ENCODE measurements at regions not wholly inside any gene's neighbourhood (a gene's known extent, or its start where the extent isn't known, plus 50 kb on each side); places are given as distances from the start of the nearest gene placed in this dataset.
"Not testable (repeated sequence)": the region's sequence is repeated elsewhere in the genome, so short reads cannot be mapped to it uniquely, and the experiment has no call there.

DNA sequence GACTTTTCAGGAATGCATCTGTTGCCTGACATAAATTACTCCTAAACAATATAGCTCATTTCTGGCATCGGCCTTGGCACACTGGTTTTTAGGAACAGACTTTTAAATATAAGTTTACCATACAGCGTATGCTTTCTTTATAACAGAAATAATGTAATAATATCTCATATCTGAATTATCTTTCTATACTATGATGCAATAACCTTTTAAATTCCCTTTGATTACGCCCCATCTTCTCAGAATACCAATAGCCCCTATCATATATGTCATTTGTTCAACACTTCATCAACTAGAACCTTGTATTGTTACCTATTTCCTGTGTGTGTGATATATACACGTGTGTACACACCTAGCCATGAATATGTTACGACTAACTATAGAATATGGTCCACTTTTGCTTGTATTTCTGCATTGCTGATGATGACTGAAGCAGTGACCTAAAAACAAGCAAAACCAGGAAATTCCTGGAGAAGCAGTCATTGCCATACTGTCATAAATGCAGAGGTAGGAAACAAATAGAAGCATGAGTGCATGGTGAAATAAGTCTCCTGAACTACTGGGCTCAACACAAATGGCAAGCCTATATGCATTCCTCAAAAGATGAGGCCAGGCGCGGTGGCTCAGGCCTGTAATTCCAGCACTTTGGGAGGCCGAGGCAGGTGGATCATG lies 618.4 kb upstream of the NRP1 start:
- DNase-seq: no peak

DNA sequence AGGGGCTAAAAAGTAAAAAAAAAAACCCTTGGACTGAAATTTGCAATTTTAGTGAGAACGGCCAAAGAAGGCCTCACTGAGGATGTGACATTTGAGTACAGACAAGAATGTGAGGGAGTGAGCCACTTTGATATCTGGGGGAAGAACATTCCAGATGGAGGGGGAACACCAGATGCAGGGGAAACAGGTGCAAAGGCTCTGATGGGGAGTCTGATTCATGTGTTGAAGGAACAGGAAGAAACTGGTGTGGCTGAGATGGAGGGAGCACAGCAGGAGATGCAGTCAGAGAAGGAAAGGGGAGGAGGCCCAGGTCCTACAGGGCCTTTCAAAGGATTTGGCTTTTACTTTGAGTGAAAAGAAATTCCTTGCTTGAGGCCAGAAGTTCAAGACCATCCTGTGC lies 615.7 kb upstream of the NRP1 start:
- DNase-seq: no peak

- no peak for DNase-seq
Measured at GRCh38 chr10:33947544-33947943, 613.1 kb upstream of the NRP1 start.

DNA sequence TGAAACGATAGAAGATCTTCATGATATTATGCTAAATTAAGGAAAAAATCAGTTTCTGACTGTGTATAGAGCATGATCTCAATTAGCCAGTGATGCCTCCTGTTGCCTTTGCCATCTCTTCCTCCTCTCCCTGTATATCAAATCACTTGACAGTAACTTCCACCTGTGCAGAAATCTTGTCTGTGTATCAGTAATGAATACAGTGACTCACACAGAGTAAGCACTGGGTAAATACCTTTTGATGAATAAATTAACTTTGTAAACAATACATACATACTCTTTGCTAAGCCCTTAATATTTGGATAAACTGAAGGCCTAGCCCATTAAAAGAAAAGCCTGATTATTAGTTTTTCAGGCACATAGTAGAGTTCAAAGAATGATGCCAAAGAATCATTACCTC lies 610.6 kb upstream of the NRP1 start:
- DNase-seq: no peak

DNA sequence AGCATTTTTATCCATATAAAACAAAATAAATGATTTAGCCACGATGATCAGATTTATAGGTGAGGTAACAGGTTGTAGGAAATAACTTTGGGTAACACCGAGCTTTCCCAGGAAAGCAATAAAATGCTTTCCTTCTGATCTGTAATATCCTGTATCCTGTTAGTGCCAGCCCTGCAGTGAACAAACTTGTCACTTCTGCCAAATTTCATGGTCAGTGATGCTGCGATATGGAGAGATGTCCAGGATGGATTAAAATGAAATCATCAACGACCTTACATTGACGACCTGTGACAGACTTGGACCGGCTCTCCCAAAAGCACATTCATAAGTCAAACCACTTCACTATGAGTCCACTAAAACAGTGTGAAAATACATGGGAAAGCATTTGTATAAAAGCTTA lies 608.0 kb upstream of the NRP1 start:
- DNase-seq: no peak

- DNase-seq: peak; percentile 8
Measured at GRCh38 chr10:33939892-33940291, 605.4 kb upstream of the NRP1 start.

- DNase-seq: no peak
Measured at GRCh38 chr10:33939410-33939809, 604.9 kb upstream of the NRP1 start.

DNA sequence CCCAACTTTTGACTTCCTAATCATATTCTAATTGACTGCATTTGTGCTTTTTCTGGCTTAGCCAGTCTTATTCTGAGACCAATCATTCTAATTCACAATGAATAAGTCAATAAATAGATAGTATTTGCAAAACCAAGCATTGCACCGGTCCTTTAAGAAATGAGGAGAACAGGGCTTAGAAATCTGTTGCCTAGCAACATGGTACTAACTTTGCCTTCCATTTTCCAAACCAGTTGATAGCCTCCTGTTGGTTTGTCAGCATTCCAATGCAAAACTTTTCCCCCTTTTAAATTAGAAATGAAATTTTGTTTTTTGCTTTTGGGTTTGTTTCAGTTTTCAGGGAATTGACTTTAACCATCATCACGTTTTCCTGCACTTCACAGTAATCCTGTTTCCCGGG lies 603.5 kb upstream of the NRP1 start:
- DNase-seq: no peak

DNA sequence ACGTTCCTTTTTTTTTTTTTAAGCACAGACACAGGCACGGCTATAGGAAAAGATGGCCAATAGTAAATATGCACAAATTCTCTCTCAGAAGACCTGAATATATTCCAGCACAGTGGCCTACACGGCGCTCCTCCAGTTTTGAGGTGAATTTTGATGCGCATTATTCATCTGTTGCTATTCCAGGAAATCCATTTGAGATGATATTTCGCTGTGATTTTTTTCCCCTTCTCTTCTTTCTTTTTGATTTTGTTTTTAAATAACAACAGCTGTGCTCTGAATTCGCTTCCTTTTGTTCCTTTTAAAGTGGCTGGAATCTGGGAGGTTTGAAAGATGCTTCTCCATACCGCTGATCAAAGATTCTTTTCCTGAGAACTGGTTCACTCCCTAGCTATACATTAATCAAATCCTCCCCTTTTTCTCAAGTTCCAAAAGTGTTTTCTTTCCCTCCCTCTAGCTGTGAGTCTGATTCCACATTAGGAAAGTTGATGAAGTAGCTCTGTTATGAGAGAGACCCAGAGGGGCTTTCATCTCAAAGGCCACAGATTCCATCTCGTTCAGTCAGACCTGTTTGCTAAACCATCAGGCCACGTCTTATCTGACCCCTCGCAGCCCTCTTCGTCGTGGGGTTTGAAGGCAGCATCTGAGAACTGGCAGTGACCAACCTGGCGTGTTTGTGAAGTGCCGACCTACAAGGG lies 602.7 kb upstream of the NRP1 start:
- no peak for DNase-seq

GRCh38 chr10:33935350-33935749 lies 600.9 kb upstream of the NRP1 start:
- no peak for DNase-seq

DNA sequence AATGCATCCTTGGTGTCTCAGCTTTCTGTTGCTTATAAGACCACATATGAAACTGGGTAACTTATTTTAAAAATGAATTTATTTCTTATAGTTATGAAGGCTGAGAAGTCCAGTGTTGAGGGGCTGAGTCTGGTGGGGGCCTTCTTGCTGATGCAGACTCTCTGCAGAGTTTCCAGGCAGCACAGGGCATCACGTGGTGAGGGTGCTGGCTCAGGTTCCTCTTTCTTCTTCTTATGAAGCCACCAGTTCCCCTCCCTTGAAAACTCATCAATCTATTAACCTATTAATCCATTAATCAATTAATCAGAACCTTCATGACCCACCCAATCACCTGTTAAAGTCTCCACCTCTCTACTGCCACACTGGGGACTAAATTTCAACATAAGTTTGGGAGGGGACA lies 595.6 kb upstream of the NRP1 start:
- no peak for DNase-seq

DNA sequence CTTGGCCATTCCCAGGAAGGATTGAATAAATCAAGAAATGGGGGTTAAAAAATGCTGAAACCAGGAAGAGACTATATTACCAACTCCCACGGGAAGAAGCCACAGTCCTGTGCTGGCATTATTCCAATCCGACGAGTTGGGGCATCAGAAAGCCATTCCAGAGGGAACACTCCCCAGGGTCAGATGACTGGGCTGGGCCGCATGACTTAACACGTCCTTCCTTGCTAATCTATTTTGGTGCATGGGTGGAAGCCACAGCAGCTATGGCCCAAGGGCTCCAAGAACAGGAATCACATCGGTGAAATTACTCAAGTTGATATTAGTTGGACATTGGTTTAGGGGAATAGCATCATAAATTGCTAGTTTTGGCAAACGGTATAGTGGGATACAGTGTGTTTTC lies 592.9 kb upstream of the NRP1 start:
- no peak for DNase-seq

DNA sequence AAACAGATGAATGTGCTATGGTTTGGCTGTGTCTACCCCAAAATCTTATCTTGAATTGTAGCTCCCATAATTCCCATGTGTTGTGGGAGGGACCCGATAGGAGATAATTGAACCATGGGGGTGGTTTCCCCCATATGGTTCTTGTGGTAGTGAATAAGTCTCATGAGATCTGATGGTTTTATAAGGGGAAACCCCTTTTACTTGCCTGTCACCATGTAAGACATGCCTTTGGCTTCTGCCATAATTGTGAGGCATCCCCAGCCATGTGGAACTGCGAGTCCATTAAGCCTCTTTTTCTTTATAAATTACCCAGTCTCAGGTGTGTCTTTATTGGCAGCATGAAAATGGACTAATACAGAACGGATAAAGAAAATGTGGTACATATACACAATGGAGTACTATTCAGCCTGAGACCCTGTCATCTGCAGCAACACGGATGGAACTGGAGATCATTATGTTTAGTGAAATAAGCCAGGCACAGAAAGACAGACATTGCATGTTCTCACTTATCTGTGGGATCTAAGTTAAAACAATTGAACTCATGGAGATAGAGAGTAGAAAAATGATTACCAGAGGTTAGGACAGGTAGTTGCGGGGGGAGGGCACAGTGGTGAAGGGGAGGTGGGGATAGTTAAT lies 587.6 kb upstream of the NRP1 start:
- no peak for DNase-seq

GRCh38 chr10:33920351-33920750 lies 585.9 kb upstream of the NRP1 start:
- no peak for DNase-seq

DNA sequence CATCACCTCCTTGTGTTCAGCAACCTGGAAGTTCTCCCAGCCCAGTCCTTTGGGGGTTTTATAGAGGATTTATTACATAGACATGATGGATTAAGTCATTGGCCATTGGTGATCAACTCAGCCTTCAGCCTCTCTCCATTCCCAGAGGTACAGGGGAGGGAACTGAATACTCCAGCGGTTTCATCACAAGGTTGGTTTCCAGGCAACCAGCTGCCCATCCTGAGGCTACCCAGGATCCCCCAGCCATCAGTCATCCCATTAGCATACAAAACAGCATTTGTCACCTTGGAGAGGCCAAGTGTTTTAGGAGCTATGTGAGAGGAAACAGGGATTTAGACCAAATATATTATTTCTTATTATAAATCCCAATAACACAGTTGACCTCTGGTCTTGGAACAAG lies 584.8 kb upstream of the NRP1 start:
- no peak for DNase-seq

DNA sequence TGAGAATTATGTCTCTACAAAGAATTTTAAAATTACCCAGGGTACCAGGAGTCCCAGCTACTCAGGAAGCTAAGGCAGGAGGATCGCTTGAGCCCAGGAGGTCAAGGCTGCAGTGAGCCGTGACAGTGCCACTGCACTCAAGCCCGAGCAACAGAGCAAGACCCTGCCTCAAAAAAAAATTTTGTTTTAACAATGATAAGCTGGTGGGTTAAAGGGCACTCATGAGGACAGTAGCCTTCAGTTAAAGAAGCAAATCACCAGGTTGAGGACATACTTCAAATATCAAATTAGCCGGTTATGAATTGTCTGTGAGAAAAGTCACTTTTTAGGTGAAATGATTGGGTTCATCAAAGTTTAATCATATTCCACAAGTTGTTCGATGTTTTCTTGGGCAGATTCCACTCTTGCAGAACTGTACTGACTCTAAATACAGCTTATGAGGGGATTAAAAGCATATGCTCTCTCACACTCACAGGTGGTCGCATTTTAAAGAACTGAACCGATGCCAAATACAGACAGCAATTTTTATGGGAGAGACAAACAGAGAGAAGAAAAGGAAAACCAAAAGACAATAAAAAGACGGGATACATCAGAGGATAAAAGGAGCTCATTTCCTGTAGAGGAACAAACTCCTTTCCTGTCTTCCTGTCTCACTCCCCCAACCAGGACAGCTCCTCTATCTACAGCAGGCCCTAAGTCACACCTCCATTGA lies 582.8 kb upstream of the NRP1 start:
- DNase-seq: no peak

GRCh38 chr10:33914746-33915145 lies 580.3 kb upstream of the NRP1 start:
- no peak for DNase-seq

DNA sequence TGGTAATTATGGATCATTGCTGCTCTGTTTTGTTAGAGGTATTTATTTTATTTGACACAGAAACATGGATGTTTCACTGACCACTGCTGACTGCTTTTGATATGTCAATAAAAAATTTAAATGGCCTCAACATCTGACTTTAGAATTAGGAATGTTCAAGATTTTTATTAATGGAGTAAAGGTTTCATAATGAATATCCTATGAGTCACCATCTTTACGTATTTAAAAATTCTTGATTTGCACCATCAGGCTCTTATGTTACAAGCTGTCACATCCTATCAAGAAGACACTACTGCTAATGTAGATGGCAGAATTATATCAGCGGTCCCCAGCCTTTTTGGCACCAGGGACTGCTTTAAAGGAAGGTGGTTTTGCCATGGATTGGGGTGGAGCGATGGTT lies 578.7 kb upstream of the NRP1 start:
- DNase-seq: no peak

- DNase-seq: not testable (repeated sequence)
Measured at GRCh38 chr10:33909476-33909875, 575.0 kb upstream of the NRP1 start.

GRCh38 chr10:33901166-33901565 lies 566.7 kb upstream of the NRP1 start:
- no peak for DNase-seq

- no peak for DNase-seq
Measured at GRCh38 chr10:33900596-33900995, 566.1 kb upstream of the NRP1 start.

GRCh38 chr10:33899578-33900531 lies 565.4 kb upstream of the NRP1 start:
- no peak for DNase-seq

- peak; percentile 60 for DNase-seq
Measured at GRCh38 chr10:33897291-33897752, 562.9 kb upstream of the NRP1 start.
